SK-N-SH treated with all-trans-retinoic acid at 6 μM for 48 hours (cell line): ENCODE measurements at regions not wholly inside any gene's neighbourhood (a gene's known extent, or its start where the extent isn't known, plus 50 kb on each side); places are given as distances from the start of the nearest gene placed in this dataset.

Source experiments
- ATAC-seq: fragments of 200-7000 bp; cut with Tn5 transposase; 3 replicates; pipeline ENCODE4 v1.9.1; 2020; ENCODE audit warnings: mild to moderate bottlenecking, moderate library complexity
- ARNTL ChIP-seq: fragments of 450-650 bp; formaldehyde crosslinking; IDR thresholded peaks from 2 replicates; pipeline ENCODE4 v1.5.0; 2020; ENCODE audit warnings: low read depth, mild to moderate bottlenecking, moderate library complexity, borderline replicate concordance
- BACH2 ChIP-seq: fragments of 250-450 bp; sonication (Bioruptor Pico); IDR thresholded peaks from 2 replicates; pipeline ENCODE4 v1.9.0; 2021; ENCODE audit warnings: mild to moderate bottlenecking, borderline replicate concordance
- CSDC2 ChIP-seq: fragments of 250-450 bp; sonication (Bioruptor Pico); IDR thresholded peaks from 2 replicates; pipeline ENCODE4 v1.5.0; 2020; ENCODE audit warnings: mild to moderate bottlenecking, moderate library complexity
- ESRRG ChIP-seq: fragments of 250-450 bp; sonication (Bioruptor Pico); IDR thresholded peaks from 2 replicates; pipeline ENCODE4 v1.6.1; 2021; ENCODE audit warnings: mild to moderate bottlenecking
- GLIS3 ChIP-seq: fragments of 250-450 bp; sonication (Bioruptor Pico); IDR thresholded peaks from 2 replicates; pipeline ENCODE4 v1.5.0; 2020; ENCODE audit warnings: mild to moderate bottlenecking, moderate library complexity
- ISL1 ChIP-seq: fragments of 250-450 bp; sonication (Bioruptor Pico); IDR thresholded peaks from 2 replicates; pipeline ENCODE4 v2.1.2; 2022; ENCODE audit warnings: mild to moderate bottlenecking, moderate library complexity
- OSR1 ChIP-seq: fragments of 250-450 bp; sonication (Bioruptor Pico); IDR thresholded peaks from 2 replicates; pipeline ENCODE4 v1.8.0; 2022; ENCODE audit warnings: moderate library complexity, mild to moderate bottlenecking, inconsistent platforms
- PPARA ChIP-seq: fragments of 250-450 bp; sonication (Bioruptor Pico); IDR thresholded peaks from 2 replicates; pipeline ENCODE4 v1.5.0; 2020; ENCODE audit warnings: mild to moderate bottlenecking, borderline replicate concordance
- RARB ChIP-seq: fragments of 250-450 bp; sonication (Bioruptor Pico); IDR thresholded peaks from 2 replicates; pipeline ENCODE4 v1.8.0; 2021; ENCODE audit warnings: mild to moderate bottlenecking, moderate library complexity
- SNAI2 ChIP-seq: fragments of 250-450 bp; sonication (Bioruptor Pico); IDR thresholded peaks from 2 replicates; pipeline ENCODE4 v1.5.0; 2020; ENCODE audit warnings: mild to moderate bottlenecking, moderate library complexity
- TCF4 ChIP-seq: fragments of 250-450 bp; sonication (Bioruptor Pico); IDR thresholded peaks from 2 replicates; pipeline ENCODE4 v1.8.0; 2021; ENCODE audit warnings: mild to moderate bottlenecking, moderate library complexity, borderline replicate concordance
- TOX ChIP-seq: fragments of 250-450 bp; sonication (Bioruptor Pico); IDR thresholded peaks from 2 replicates; pipeline ENCODE4 v1.8.0; 2021; ENCODE audit warnings: mild to moderate bottlenecking, moderate library complexity, borderline replicate concordance
- ZC3H10 ChIP-seq: fragments of 250-450 bp; sonication (Bioruptor Pico); IDR thresholded peaks from 2 replicates; pipeline ENCODE4 v1.5.1; 2021; ENCODE audit warnings: mild to moderate bottlenecking, moderate library complexity
- ZFP30 ChIP-seq: fragments of 450-650 bp; formaldehyde crosslinking; IDR thresholded peaks from 2 replicates; pipeline ENCODE4 v1.5.0; 2022; ENCODE audit warnings: mild to moderate bottlenecking, moderate library complexity
- ZNF565 ChIP-seq: fragments of 450-650 bp; formaldehyde crosslinking; conservative IDR thresholded peaks from 2 replicates; pipeline ENCODE4 v1.5.0; 2020; ENCODE audit warnings: low read depth, mild to moderate bottlenecking, moderate library complexity
- ZNF70 ChIP-seq: fragments of 450-650 bp; formaldehyde crosslinking; IDR thresholded peaks from 2 replicates; pipeline ENCODE4 v1.5.0; 2020; ENCODE audit warnings: mild to moderate bottlenecking, moderate library complexity
- ZNF8 ChIP-seq: fragments of 450-650 bp; formaldehyde crosslinking; IDR thresholded peaks from 2 replicates; pipeline ENCODE4 v1.5.0; 2020; ENCODE audit warnings: mild to moderate bottlenecking, moderate library complexity
- TF ChIP-seq, protein P1 (sequence below): fragments of 250-450 bp; sonication (Bioruptor Pico); IDR thresholded peaks from 2 replicates; pipeline ENCODE4 v1.8.0; 2020; ENCODE audit warnings: mild to moderate bottlenecking, moderate library complexity, borderline replicate concordance
- TF ChIP-seq, protein P2 (sequence below): fragments of 250-450 bp; sonication (Bioruptor Pico); IDR thresholded peaks from 2 replicates; pipeline ENCODE4 v1.5.0; 2020; ENCODE audit warnings: mild to moderate bottlenecking, moderate library complexity
- TF ChIP-seq, protein P3 (sequence below): fragments of 250-450 bp; sonication (Bioruptor Pico); IDR thresholded peaks from 2 replicates; pipeline ENCODE4 v1.5.1; 2021; ENCODE audit warnings: mild to moderate bottlenecking, moderate library complexity
- TF ChIP-seq, protein P4 (sequence below): fragments of 250-450 bp; sonication (Bioruptor Pico); IDR thresholded peaks from 2 replicates; pipeline ENCODE4 v1.5.1; 2020; ENCODE audit warnings: low read depth, mild to moderate bottlenecking, moderate library complexity

DNA sequence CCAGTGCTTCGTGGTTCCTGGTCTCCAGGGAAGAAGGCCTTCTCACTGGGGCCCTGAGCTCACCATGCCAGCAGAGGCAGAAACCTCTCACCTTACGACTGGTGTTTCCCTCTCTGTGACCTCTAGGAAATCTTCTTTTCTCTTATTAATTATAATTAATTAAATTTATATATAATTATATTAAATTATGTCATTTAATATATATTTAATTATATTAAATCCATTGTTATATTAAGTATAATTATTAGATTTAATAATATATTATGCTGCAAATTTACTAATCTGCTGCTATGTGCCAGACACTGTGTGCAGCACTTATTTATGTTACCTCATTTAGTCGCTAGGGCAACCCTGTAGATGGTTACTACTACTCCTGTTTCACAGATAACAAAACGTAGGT is 70.3 kb upstream of the MBIP start (continued):
- TF ChIP-seq, protein P1, sequence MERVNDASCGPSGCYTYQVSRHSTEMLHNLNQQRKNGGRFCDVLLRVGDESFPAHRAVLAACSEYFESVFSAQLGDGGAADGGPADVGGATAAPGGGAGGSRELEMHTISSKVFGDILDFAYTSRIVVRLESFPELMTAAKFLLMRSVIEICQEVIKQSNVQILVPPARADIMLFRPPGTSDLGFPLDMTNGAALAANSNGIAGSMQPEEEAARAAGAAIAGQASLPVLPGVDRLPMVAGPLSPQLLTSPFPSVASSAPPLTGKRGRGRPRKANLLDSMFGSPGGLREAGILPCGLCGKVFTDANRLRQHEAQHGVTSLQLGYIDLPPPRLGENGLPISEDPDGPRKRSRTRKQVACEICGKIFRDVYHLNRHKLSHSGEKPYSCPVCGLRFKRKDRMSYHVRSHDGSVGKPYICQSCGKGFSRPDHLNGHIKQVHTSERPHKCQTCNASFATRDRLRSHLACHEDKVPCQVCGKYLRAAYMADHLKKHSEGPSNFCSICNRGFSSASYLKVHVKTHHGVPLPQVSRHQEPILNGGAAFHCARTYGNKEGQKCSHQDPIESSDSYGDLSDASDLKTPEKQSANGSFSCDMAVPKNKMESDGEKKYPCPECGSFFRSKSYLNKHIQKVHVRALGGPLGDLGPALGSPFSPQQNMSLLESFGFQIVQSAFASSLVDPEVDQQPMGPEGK (CRISPR knock-in tag): no peak
- TF ChIP-seq ARNTL (no peak), GLIS3 (no peak), ZFP30 (CRISPR knock-in tag) (no peak)
- TF ChIP-seq, all 23 proteins: peak for 0

DNA sequence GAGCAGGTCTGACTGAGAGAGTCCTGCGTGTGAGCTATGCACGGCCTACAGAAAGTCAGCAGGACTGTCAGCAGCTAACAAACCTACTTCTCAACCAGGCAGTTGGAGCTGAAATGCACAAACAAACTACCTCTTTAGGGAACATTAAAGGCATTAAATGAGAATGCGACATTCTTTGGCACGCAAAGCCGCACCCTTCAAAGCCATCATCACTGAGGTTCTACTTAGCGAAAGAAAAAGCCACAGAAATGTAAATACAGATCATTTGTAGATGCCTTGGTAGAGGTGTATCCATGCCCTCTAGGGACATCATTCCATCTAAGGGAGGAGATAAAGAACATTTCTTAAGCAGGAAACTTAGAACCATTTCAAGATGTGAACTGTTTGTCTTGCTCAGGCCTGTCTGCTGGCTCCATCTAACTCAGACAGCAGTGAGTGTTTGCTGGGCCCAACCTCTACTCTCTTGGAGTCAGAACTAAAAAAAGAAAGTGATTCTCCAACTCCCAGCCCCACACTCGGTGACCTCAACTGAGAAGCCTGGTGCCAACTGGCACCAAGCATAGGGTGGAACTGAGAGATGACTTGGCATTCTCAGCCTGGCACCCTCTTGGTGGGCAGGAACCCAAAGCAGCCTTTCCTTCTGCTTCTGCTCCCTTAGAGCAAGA is 63.5 kb upstream of the MBIP start:
- TF ChIP-seq RARB: no peak
- no peak for TF ChIP-seq OSR1 (CRISPR knock-in tag)
- TF ChIP-seq ZNF70 (CRISPR knock-in tag): no peak
- TF ChIP-seq ZC3H10 (CRISPR knock-in tag): no peak
- TF ChIP-seq SNAI2 (CRISPR knock-in tag): no peak
- TF ChIP-seq, protein P2, sequence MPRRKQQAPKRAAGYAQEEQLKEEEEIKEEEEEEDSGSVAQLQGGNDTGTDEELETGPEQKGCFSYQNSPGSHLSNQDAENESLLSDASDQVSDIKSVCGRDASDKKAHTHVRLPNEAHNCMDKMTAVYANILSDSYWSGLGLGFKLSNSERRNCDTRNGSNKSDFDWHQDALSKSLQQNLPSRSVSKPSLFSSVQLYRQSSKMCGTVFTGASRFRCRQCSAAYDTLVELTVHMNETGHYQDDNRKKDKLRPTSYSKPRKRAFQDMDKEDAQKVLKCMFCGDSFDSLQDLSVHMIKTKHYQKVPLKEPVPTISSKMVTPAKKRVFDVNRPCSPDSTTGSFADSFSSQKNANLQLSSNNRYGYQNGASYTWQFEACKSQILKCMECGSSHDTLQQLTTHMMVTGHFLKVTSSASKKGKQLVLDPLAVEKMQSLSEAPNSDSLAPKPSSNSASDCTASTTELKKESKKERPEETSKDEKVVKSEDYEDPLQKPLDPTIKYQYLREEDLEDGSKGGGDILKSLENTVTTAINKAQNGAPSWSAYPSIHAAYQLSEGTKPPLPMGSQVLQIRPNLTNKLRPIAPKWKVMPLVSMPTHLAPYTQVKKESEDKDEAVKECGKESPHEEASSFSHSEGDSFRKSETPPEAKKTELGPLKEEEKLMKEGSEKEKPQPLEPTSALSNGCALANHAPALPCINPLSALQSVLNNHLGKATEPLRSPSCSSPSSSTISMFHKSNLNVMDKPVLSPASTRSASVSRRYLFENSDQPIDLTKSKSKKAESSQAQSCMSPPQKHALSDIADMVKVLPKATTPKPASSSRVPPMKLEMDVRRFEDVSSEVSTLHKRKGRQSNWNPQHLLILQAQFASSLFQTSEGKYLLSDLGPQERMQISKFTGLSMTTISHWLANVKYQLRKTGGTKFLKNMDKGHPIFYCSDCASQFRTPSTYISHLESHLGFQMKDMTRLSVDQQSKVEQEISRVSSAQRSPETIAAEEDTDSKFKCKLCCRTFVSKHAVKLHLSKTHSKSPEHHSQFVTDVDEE (CRISPR knock-in tag): no peak
- TF ChIP-seq PPARA (CRISPR knock-in tag): no peak
- TF ChIP-seq ESRRG (CRISPR knock-in tag): no peak
- no peak for TF ChIP-seq CSDC2
- TF ChIP-seq ISL1 (CRISPR knock-in tag): no peak
- no peak for TF ChIP-seq TCF4 (CRISPR knock-in tag)
- no peak for TF ChIP-seq TOX
- ATAC-seq: no peak

DNA sequence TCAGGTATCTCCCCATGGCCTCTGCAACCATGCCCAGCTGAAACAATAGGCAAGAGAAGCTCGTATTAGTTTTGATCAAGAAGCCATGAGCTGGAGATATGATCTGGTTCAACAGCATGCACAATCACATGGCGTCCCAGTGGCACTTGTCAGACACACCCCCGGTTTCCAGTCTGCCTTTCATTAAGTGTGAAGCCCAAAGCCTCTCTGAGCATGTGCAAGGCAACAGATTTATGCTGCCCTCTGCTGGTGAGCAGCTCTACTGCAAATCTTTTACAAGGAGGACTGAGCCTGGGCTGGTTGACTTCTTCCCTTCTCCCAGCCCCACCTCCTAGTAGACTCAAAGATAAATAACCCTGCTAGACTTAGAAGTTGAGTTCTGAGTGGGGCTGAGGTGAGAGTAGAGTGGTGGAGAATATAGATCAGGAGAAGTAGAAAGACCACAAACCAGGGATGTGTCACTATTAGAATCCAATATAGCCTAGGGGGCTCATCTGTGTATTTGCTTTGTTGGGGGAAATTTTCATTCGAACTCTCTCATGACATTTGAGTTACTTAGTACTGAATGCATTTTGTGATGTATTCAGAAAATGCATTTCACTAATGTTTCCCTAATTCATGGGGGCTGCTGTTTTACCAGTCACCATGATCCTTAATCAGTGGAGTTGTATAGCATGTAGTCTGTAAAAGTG is 53.7 kb upstream of the MBIP start:
- peak; percentile 99 for ATAC-seq

More for the DNA sequence above, 53.7 kb upstream of the MBIP start:
- TF ChIP-seq ZC3H10 (CRISPR knock-in tag) (no peak), SNAI2 (CRISPR knock-in tag) (no peak), CSDC2 (no peak), ZNF565 (CRISPR knock-in tag) (no peak), ESRRG (CRISPR knock-in tag) (no peak), RARB (no peak), GLIS3 (no peak), TOX (no peak), BACH2 (CRISPR knock-in tag) (no peak), ZNF8 (CRISPR knock-in tag) (no peak), TCF4 (CRISPR knock-in tag) (no peak), ZNF70 (CRISPR knock-in tag) (no peak), ISL1 (CRISPR knock-in tag) (no peak), OSR1 (CRISPR knock-in tag) (no peak)
- TF ChIP-seq, protein P3, sequence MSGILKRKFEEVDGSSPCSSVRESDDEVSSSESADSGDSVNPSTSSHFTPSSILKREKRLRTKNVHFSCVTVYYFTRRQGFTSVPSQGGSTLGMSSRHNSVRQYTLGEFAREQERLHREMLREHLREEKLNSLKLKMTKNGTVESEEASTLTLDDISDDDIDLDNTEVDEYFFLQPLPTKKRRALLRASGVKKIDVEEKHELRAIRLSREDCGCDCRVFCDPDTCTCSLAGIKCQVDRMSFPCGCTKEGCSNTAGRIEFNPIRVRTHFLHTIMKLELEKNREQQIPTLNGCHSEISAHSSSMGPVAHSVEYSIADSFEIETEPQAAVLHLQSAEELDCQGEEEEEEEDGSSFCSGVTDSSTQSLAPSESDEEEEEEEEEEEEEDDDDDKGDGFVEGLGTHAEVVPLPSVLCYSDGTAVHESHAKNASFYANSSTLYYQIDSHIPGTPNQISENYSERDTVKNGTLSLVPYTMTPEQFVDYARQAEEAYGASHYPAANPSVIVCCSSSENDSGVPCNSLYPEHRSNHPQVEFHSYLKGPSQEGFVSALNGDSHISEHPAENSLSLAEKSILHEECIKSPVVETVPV (CRISPR knock-in tag): no peak
- TF ChIP-seq, protein P1 (CRISPR knock-in tag): no peak
- TF ChIP-seq, protein P2 (CRISPR knock-in tag): no peak
- TF ChIP-seq, protein P4, sequence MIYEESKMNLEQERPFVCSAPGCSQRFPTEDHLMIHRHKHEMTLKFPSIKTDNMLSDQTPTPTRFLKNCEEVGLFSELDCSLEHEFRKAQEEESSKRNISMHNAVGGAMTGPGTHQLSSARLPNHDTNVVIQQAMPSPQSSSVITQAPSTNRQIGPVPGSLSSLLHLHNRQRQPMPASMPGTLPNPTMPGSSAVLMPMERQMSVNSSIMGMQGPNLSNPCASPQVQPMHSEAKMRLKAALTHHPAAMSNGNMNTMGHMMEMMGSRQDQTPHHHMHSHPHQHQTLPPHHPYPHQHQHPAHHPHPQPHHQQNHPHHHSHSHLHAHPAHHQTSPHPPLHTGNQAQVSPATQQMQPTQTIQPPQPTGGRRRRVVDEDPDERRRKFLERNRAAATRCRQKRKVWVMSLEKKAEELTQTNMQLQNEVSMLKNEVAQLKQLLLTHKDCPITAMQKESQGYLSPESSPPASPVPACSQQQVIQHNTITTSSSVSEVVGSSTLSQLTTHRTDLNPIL (CRISPR knock-in tag): no peak
